ENCODE measurements at regions not wholly inside any gene's neighbourhood (a gene's known extent, or its start where the extent isn't known, plus 50 kb on each side); places are given as distances from the start of the nearest gene placed in this dataset.
"Not testable (repeated sequence)": the region's sequence is repeated elsewhere in the genome, so short reads cannot be mapped to it uniquely, and the experiment has no call there.

- H3F3A ChIP-seq (ENCODE audit: insufficient read depth, low read length) = no peaks in the 10 kb centered on the region
- H3K36me3 ChIP-seq (replicated peaks; ENCODE audit: insufficient read depth, low read length) = no peaks in the 10 kb centered on the region
- H3K4me3 ChIP-seq (ENCODE audit: low read length) = no peak overlapping the region
- DNase-seq = no peak
- no peaks in the 10 kb centered on the region for H3K79me2 ChIP-seq (ENCODE audit: low read length)
- TF ChIP-seq EZH2phosphoT487 (IDR thresholded peaks at IDR 0.05; ENCODE audit: low read length) = no peak
- no peak for TF ChIP-seq CTCF (IDR thresholded peaks at IDR 0.05; ENCODE audit: low read length)
- TF ChIP-seq EZH2 (optimal IDR thresholded peaks at IDR 0.05; ENCODE audit: low read depth, low read length) = no peak
- no peaks in the 10 kb centered on the region for H3K9me3 ChIP-seq (replicated peaks; ENCODE audit: insufficient read depth, low read length)
- H3K9me2 ChIP-seq (replicated peaks; ENCODE audit: insufficient read depth, low read length) = no peaks in the 10 kb centered on the region
- no peaks in the 10 kb centered on the region for H3K27me3 ChIP-seq (replicated peaks; ENCODE audit: insufficient read depth, low read length)
- H3K4me2 ChIP-seq (ENCODE audit: low read depth, low read length) = no peak overlapping the region
- H3K4me1 ChIP-seq (ENCODE audit: low read length) = no peaks in the 10 kb centered on the region
- no peak overlapping the region for H3K9ac ChIP-seq (ENCODE audit: low read length)
- no peaks in the 10 kb centered on the region for H4K20me1 ChIP-seq (ENCODE audit: insufficient read depth, low read length)
- no peak overlapping the region for H2AFZ ChIP-seq (ENCODE audit: low read length)
- H3K27ac ChIP-seq (ENCODE audit: low read length) = no peak overlapping the region
Measured at GRCh38 chr17:30584810-30585209, 107.6 kb downstream of the GOSR1 start.

GRCh38 chr17:30580916-30581315 is 103.7 kb downstream of the GOSR1 start:
- Histone ChIP-seq H3K4me3 (ENCODE audit: low read length) (no peak overlapping the region), H3K9me3 (replicated peaks; ENCODE audit: insufficient read depth, low read length) (no peaks in the 10 kb centered on the region), H3K27me3 (replicated peaks; ENCODE audit: insufficient read depth, low read length) (no peaks in the 10 kb centered on the region), H3F3A (ENCODE audit: insufficient read depth, low read length) (no peaks in the 10 kb centered on the region), H3K4me1 (ENCODE audit: low read length) (no peaks in the 10 kb centered on the region), H3K27ac (ENCODE audit: low read length) (no peak overlapping the region), H3K9me2 (replicated peaks; ENCODE audit: insufficient read depth, low read length) (no peaks in the 10 kb centered on the region), H3K9ac (ENCODE audit: low read length) (no peak overlapping the region), H3K36me3 (replicated peaks; ENCODE audit: insufficient read depth, low read length) (no peaks in the 10 kb centered on the region), H4K20me1 (ENCODE audit: insufficient read depth, low read length) (no peaks in the 10 kb centered on the region), H2AFZ (ENCODE audit: low read length) (no peak overlapping the region), H3K79me2 (ENCODE audit: low read length) (no peaks in the 10 kb centered on the region), H3K4me2 (ENCODE audit: low read depth, low read length) (no peak overlapping the region)
- DNase-seq = no peak
- TF ChIP-seq EZH2phosphoT487 (IDR thresholded peaks at IDR 0.05; ENCODE audit: low read length) = no peak
- TF ChIP-seq CTCF (IDR thresholded peaks at IDR 0.05; ENCODE audit: low read length) = no peak
- TF ChIP-seq EZH2 (optimal IDR thresholded peaks at IDR 0.05; ENCODE audit: low read depth, low read length) = no peak

- no peak overlapping the region for H2AFZ ChIP-seq (ENCODE audit: low read length)
Measured at GRCh38 chr17:30579610-30580315, 102.6 kb downstream of the GOSR1 start.

GRCh38 chr17:30578015-30578717 is 101.0 kb downstream of the GOSR1 start:
- H3K9me3 ChIP-seq (replicated peaks; ENCODE audit: insufficient read depth, low read length); H3K9ac ChIP-seq (ENCODE audit: low read length); H3K27ac ChIP-seq (ENCODE audit: low read length): not testable (repeated sequence)

More at GRCh38 chr17:30579610-30580315, 102.6 kb downstream of the GOSR1 start:
- Histone ChIP-seq H3K9ac (ENCODE audit: low read length) (no peak overlapping the region), H3K9me3 (replicated peaks; ENCODE audit: insufficient read depth, low read length) (no peaks in the 10 kb centered on the region), H3K4me1 (ENCODE audit: low read length) (no peaks in the 10 kb centered on the region), H3K27me3 (replicated peaks; ENCODE audit: insufficient read depth, low read length) (no peaks in the 10 kb centered on the region), H3K27ac (ENCODE audit: low read length) (no peak overlapping the region), H3K9me2 (replicated peaks; ENCODE audit: insufficient read depth, low read length) (no peaks in the 10 kb centered on the region), H4K20me1 (ENCODE audit: insufficient read depth, low read length) (no peaks in the 10 kb centered on the region), H3K4me3 (ENCODE audit: low read length) (no peak overlapping the region), H3K79me2 (ENCODE audit: low read length) (no peaks in the 10 kb centered on the region), H3F3A (ENCODE audit: insufficient read depth, low read length) (no peaks in the 10 kb centered on the region), H3K4me2 (ENCODE audit: low read depth, low read length) (no peak overlapping the region), H3K36me3 (replicated peaks; ENCODE audit: insufficient read depth, low read length) (no peaks in the 10 kb centered on the region)
- DNase-seq = no peak
- no peak for TF ChIP-seq EZH2phosphoT487 (IDR thresholded peaks at IDR 0.05; ENCODE audit: low read length)
- TF ChIP-seq EZH2 (optimal IDR thresholded peaks at IDR 0.05; ENCODE audit: low read depth, low read length) = no peak
- no peak for TF ChIP-seq CTCF (IDR thresholded peaks at IDR 0.05; ENCODE audit: low read length)

More at GRCh38 chr17:30578015-30578717, 101.0 kb downstream of the GOSR1 start:
- not testable (repeated sequence) for H3K9me2 ChIP-seq (replicated peaks; ENCODE audit: insufficient read depth, low read length); DNase-seq; H3K36me3 ChIP-seq (replicated peaks; ENCODE audit: insufficient read depth, low read length); H3K4me2 ChIP-seq (ENCODE audit: low read depth, low read length); H3K4me1 ChIP-seq (ENCODE audit: low read length); H3K79me2 ChIP-seq (ENCODE audit: low read length); H3F3A ChIP-seq (ENCODE audit: insufficient read depth, low read length); H3K4me3 ChIP-seq (ENCODE audit: low read length); H3K27me3 ChIP-seq (replicated peaks; ENCODE audit: insufficient read depth, low read length); H4K20me1 ChIP-seq (ENCODE audit: insufficient read depth, low read length); H2AFZ ChIP-seq (ENCODE audit: low read length)

Measured in MM.1S (cell line).